MM.1S (cell line): ENCODE measurements at regions not wholly inside any gene's neighbourhood (a gene's known extent, or its start where the extent isn't known, plus 50 kb on each side); places are given as distances from the start of the nearest gene placed in this dataset.

Experiments used
- CTCF ChIP-seq: fragments of 300-600 bp; sonication (generic); IDR thresholded peaks from 2 replicates; pipeline ENCODE4 v1.5.1; 2016; ENCODE audit warnings: antibody characterized with exemption, low read length, mixed read lengths
- EZH2 ChIP-seq: fragments of 300-600 bp; sonication (generic); optimal IDR thresholded peaks from 2 replicates; pipeline ENCODE3; 2017; ENCODE audit warnings: low read depth, mild to moderate bottlenecking, antibody characterized with exemption, low read length, mixed read lengths
- EZH2phosphoT487 ChIP-seq: fragments of 300-600 bp; sonication (generic); IDR thresholded peaks from 2 replicates; pipeline ENCODE4 v1.6.1; 2018; ENCODE audit warnings: antibody characterized with exemption, low read length

GRCh38 chr3:106466881-106467280 lies 598.1 kb upstream of the CBLB start:
- TF ChIP-seq CTCF (no peak), EZH2 (no peak), EZH2phosphoT487 (no peak)
